ENCODE measurements at regions not wholly inside any gene's neighbourhood (a gene's known extent, or its start where the extent isn't known, plus 50 kb on each side); places are given as distances from the start of the nearest gene placed in this dataset.

GRCh38 chr5:2183154-2184025, 300.7 kb upstream of the IRX4 start:
- no peaks in the 10 kb centered on the region for H3K36me3 ChIP-seq (ENCODE audit: insufficient read depth)
- H4K20me1 ChIP-seq (ENCODE audit: insufficient read depth) = no peaks in the 10 kb centered on the region
- H3K79me2 ChIP-seq (ENCODE audit: insufficient read depth, low read depth) = no peaks in the 10 kb centered on the region
- H3K9ac ChIP-seq = no peak overlapping the region
- no peak overlapping the region for H3K27ac ChIP-seq
- no peaks in the 10 kb centered on the region for H3K27me3 ChIP-seq (ENCODE audit: insufficient read depth, low read depth)
- H3K4me2 ChIP-seq = no peak overlapping the region
- H3K4me1 ChIP-seq (ENCODE audit: low read depth, poor library complexity, severe bottlenecking) = no peaks in the 10 kb centered on the region
- H2AFZ ChIP-seq (ENCODE audit: low read depth) = no peak overlapping the region
- H3K4me3 ChIP-seq (IDR thresholded peaks at IDR 0.05; ENCODE audit: insufficient read depth, low read depth, low read length) = no peak overlapping the region
- TF ChIP-seq, protein P1, sequence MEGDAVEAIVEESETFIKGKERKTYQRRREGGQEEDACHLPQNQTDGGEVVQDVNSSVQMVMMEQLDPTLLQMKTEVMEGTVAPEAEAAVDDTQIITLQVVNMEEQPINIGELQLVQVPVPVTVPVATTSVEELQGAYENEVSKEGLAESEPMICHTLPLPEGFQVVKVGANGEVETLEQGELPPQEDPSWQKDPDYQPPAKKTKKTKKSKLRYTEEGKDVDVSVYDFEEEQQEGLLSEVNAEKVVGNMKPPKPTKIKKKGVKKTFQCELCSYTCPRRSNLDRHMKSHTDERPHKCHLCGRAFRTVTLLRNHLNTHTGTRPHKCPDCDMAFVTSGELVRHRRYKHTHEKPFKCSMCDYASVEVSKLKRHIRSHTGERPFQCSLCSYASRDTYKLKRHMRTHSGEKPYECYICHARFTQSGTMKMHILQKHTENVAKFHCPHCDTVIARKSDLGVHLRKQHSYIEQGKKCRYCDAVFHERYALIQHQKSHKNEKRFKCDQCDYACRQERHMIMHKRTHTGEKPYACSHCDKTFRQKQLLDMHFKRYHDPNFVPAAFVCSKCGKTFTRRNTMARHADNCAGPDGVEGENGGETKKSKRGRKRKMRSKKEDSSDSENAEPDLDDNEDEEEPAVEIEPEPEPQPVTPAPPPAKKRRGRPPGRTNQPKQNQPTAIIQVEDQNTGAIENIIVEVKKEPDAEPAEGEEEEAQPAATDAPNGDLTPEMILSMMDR (conservative IDR thresholded peaks at IDR 0.05; ENCODE audit: low read depth, low read length) = no peak

DNA sequence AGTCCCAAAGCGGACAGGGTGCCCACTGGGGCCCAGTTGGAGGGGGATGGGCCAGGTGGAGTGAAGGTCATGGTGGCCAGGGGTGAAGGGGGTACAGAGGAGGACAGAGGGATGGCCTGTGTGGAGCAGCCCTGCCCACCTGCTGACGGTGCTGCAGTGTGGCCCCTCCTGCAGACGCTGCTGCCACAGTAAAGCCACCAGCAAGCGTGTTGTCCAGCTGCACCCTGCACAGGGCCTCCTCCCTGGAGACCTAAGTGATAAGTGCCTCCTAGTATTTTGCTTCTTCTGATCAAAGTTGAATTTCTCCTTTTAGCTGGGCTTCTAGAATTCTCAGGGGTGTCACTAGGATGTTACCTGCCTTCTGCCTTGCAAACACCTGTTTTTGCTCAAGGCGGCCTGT, 299.3 kb upstream of the IRX4 start:
- no peak overlapping the region for H3K4me3 ChIP-seq (IDR thresholded peaks at IDR 0.05; ENCODE audit: insufficient read depth, low read depth, low read length)
- H3K36me3 ChIP-seq (ENCODE audit: insufficient read depth) = no peaks in the 10 kb centered on the region
- TF ChIP-seq, protein P1 (conservative IDR thresholded peaks at IDR 0.05; ENCODE audit: low read depth, low read length) = no peak
- no peak overlapping the region for H2AFZ ChIP-seq (ENCODE audit: low read depth)
- no peak overlapping the region for H3K27ac ChIP-seq
- no peaks in the 10 kb centered on the region for H3K79me2 ChIP-seq (ENCODE audit: insufficient read depth, low read depth)
- no peaks in the 10 kb centered on the region for H4K20me1 ChIP-seq (ENCODE audit: insufficient read depth)
- no peak overlapping the region for H3K9ac ChIP-seq
- H3K4me2 ChIP-seq = no peak overlapping the region
- H3K4me1 ChIP-seq (ENCODE audit: low read depth, poor library complexity, severe bottlenecking) = no peaks in the 10 kb centered on the region
- no peaks in the 10 kb centered on the region for H3K27me3 ChIP-seq (ENCODE audit: insufficient read depth, low read depth)

DNA sequence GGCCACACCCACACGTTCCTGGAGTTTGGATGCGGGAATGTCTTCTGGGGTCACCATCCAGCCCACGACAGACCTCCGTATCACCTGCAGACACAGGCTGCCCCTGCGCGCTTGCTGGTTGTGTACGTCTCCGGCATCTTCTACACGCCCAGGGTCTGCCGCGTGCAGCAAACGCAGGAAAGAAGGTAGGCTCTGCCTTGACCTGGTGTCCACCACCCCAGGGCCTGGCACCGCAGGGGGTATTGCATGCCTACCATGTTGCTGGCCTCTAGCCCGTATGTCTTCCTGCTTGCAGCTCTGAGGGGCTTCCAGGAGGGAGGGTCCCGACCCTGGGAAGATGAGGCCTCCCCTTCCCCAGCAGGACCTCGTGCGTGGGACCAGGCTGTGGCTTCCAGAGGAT, 298.8 kb upstream of the IRX4 start:
- TF ChIP-seq, protein P1 (conservative IDR thresholded peaks at IDR 0.05; ENCODE audit: low read depth, low read length) = no peak

DNA sequence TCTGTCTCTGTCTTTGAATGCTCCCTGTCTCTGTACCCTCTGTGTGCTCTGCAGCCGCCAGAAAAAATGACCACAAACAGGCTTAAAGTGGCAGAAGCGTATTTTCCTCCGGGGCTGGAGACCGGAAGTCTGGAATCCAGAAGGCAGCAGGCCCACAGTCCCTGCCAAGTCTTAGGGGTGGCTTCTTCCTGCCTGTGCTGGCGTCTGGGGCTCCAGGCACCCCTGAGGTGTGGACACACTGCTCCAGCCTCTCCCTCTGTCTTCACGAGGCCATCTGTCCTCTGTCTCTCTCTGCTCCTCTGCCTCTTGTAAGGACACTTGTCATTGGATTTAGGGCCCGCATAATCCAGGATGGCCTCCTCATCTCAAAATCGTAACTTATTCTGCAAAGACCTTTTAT, 298.4 kb upstream of the IRX4 start:
- H3K4me3 ChIP-seq (IDR thresholded peaks at IDR 0.05; ENCODE audit: insufficient read depth, low read depth, low read length) = no peak overlapping the region
- no peaks in the 10 kb centered on the region for H3K27me3 ChIP-seq (ENCODE audit: insufficient read depth, low read depth)
- H3K4me2 ChIP-seq = no peak overlapping the region
- H3K27ac ChIP-seq = no peak overlapping the region
- H4K20me1 ChIP-seq (ENCODE audit: insufficient read depth) = no peaks in the 10 kb centered on the region
- no peaks in the 10 kb centered on the region for H3K4me1 ChIP-seq (ENCODE audit: low read depth, poor library complexity, severe bottlenecking)
- TF ChIP-seq, protein P1 (conservative IDR thresholded peaks at IDR 0.05; ENCODE audit: low read depth, low read length) = no peak
- H3K9ac ChIP-seq = no peak overlapping the region
- H2AFZ ChIP-seq (ENCODE audit: low read depth) = no peak overlapping the region
- H3K36me3 ChIP-seq (ENCODE audit: insufficient read depth) = no peaks in the 10 kb centered on the region
- H3K79me2 ChIP-seq (ENCODE audit: insufficient read depth, low read depth) = no peaks in the 10 kb centered on the region

More for the DNA sequence above, 298.8 kb upstream of the IRX4 start:
- Histone ChIP-seq H3K79me2 (ENCODE audit: insufficient read depth, low read depth) (no peaks in the 10 kb centered on the region), H3K9ac (no peak overlapping the region), H3K27me3 (ENCODE audit: insufficient read depth, low read depth) (no peaks in the 10 kb centered on the region), H3K27ac (no peak overlapping the region), H3K4me3 (IDR thresholded peaks at IDR 0.05; ENCODE audit: insufficient read depth, low read depth, low read length) (no peak overlapping the region), H3K4me2 (no peak overlapping the region), H2AFZ (ENCODE audit: low read depth) (no peak overlapping the region), H3K4me1 (ENCODE audit: low read depth, poor library complexity, severe bottlenecking) (no peaks in the 10 kb centered on the region), H4K20me1 (ENCODE audit: insufficient read depth) (no peaks in the 10 kb centered on the region), H3K36me3 (ENCODE audit: insufficient read depth) (no peaks in the 10 kb centered on the region)

All from KMS-11 (cell line).